ENCODE measurements at regions not wholly inside any gene's neighbourhood (a gene's known extent, or its start where the extent isn't known, plus 50 kb on each side); places are given as distances from the start of the nearest gene placed in this dataset.

GRCh38 chr2:120899771-120900170 lies 164.1 kb downstream of the GLI2 start:
- DNase-seq (no peak), ATAC-seq (ENCODE audit: low read depth) (no peak)
- no peak overlapping the region for H3K27ac Mint-ChIP-seq
- no peak overlapping the region for H3K27ac ChIP-seq (ENCODE audit: low read length in 2 of 2)
- no peaks in the 10 kb centered on the region for H4K20me1 ChIP-seq (ENCODE audit: control insufficient read depth, insufficient read depth, low read length, poor library complexity, severe bottlenecking)
- H3K4me1 Mint-ChIP-seq, result no peaks in the 10 kb centered on the region
- no peak overlapping the region for H3K4me3 Mint-ChIP-seq
- H3K79me2 ChIP-seq (ENCODE audit: control insufficient read depth, insufficient read depth, low read length), result no peaks in the 10 kb centered on the region
- no peaks in the 10 kb centered on the region for H3K27me3 Mint-ChIP-seq
- no peaks in the 10 kb centered on the region for H3K9me3 Mint-ChIP-seq (ENCODE audit: insufficient read depth)
- TF ChIP-seq EZH2 (IDR thresholded peaks at IDR 0.05; ENCODE audit: borderline replicate concordance, insufficient read depth, low read depth, low read length, poor library complexity, severe bottlenecking) (no peak), CTCF (IDR thresholded peaks at IDR 0.05) (no peak)
- no peak overlapping the region for H2AFZ ChIP-seq (ENCODE audit: insufficient read depth, low read depth, low read length, poor library complexity, severe bottlenecking)
- H3K9ac ChIP-seq (ENCODE audit: low read length), result no peak overlapping the region
- no peak overlapping the region for H3K4me3 ChIP-seq (ENCODE audit: control extremely low read depth in 1 of 5, extremely low read depth in 1 of 5, insufficient read depth in 1 of 5, low read depth in 2 of 5, low read length in 4 of 5)
- no peak overlapping the region for H3K4me2 ChIP-seq (replicated peaks; ENCODE audit: low read depth, low read length, poor library complexity, severe bottlenecking)
- no peaks in the 10 kb centered on the region for H3K4me1 ChIP-seq (ENCODE audit: control insufficient read depth in 2 of 2, insufficient read depth in 2 of 2, low read length in 2 of 2)
- ChIA-PET CTCF (interaction anchor here (0.5 kb wide), 1 partner anchor 700 kb away, joined by 4 read pairs; no protein-coding TSS in a partner anchor), POLR2A (no interaction called here)
- no peaks in the 10 kb centered on the region for H3K36me3 ChIP-seq (replicated peaks in 1 of 2; ENCODE audit: control extremely low read depth in 1 of 2, control insufficient read depth in 1 of 2, extremely low read depth in 1 of 2, insufficient read depth in 2 of 2, low read length in 1 of 2)
- no peaks in the 10 kb centered on the region for H3K27me3 ChIP-seq (replicated peaks in 1 of 4; ENCODE audit: control extremely low read depth in 1 of 4, control insufficient read depth in 3 of 4, insufficient read depth in 4 of 4, low read length in 3 of 4)
- 80% methylated on average over 5 of the region's 6 CpGs for WGBS (ENCODE audit: insufficient coverage)
- intact Hi-C loops (cut with micrococcal nuclease), result no loop called here
- H3K9me3 ChIP-seq (ENCODE audit: control extremely low read depth in 1 of 3, control insufficient read depth in 2 of 3, insufficient read depth in 1 of 3, low read length in 2 of 3), result no peaks in the 10 kb centered on the region

GRCh38 chr2:120901201-120901600 lies 165.5 kb downstream of the GLI2 start:
- ChIA-PET CTCF (no interaction called here), POLR2A (no interaction called here)
- Mint-ChIP-seq H3K4me1 (no peaks in the 10 kb centered on the region), H3K4me3 (no peak overlapping the region), H3K27me3 (no peaks in the 10 kb centered on the region), H3K27ac (no peak overlapping the region), H3K9me3 (ENCODE audit: insufficient read depth) (no peaks in the 10 kb centered on the region)
- Histone ChIP-seq H3K9me3 (ENCODE audit: control extremely low read depth in 1 of 3, control insufficient read depth in 2 of 3, insufficient read depth in 1 of 3, low read length in 2 of 3) (no peaks in the 10 kb centered on the region), H2AFZ (ENCODE audit: insufficient read depth, low read depth, low read length, poor library complexity, severe bottlenecking) (no peak overlapping the region), H3K9ac (ENCODE audit: low read length) (no peak overlapping the region), H3K4me1 (ENCODE audit: control insufficient read depth in 2 of 2, insufficient read depth in 2 of 2, low read length in 2 of 2) (no peaks in the 10 kb centered on the region), H3K79me2 (ENCODE audit: control insufficient read depth, insufficient read depth, low read length) (no peaks in the 10 kb centered on the region), H3K27me3 (replicated peaks in 1 of 4; ENCODE audit: control extremely low read depth in 1 of 4, control insufficient read depth in 3 of 4, insufficient read depth in 4 of 4, low read length in 3 of 4) (no peaks in the 10 kb centered on the region), H3K4me3 (ENCODE audit: control extremely low read depth in 1 of 5, extremely low read depth in 1 of 5, insufficient read depth in 1 of 5, low read depth in 2 of 5, low read length in 4 of 5) (no peak overlapping the region), H3K36me3 (replicated peaks in 1 of 2; ENCODE audit: control extremely low read depth in 1 of 2, control insufficient read depth in 1 of 2, extremely low read depth in 1 of 2, insufficient read depth in 2 of 2, low read length in 1 of 2) (no peaks in the 10 kb centered on the region), H4K20me1 (ENCODE audit: control insufficient read depth, insufficient read depth, low read length, poor library complexity, severe bottlenecking) (no peaks in the 10 kb centered on the region), H3K4me2 (replicated peaks; ENCODE audit: low read depth, low read length, poor library complexity, severe bottlenecking) (no peak overlapping the region), H3K27ac (ENCODE audit: low read length in 2 of 2) (no peak overlapping the region)
- WGBS (ENCODE audit: insufficient coverage), result 94% methylated on average over 7 of the region's 7 CpGs
- ATAC-seq (ENCODE audit: low read depth) (no peak), DNase-seq (no peak)
- TF ChIP-seq EZH2 (IDR thresholded peaks at IDR 0.05; ENCODE audit: borderline replicate concordance, insufficient read depth, low read depth, low read length, poor library complexity, severe bottlenecking) (no peak), CTCF (IDR thresholded peaks at IDR 0.05) (no peak)
- intact Hi-C loops (cut with micrococcal nuclease), result no loop called here

Measured in B cell (primary cell).